Gastrocnemius medialis (tissue), 4 donors: ENCODE measurements at regions not wholly inside any gene's neighbourhood (a gene's known extent, or its start where the extent isn't known, plus 50 kb on each side); places are given as distances from the start of the nearest gene placed in this dataset.

Source experiments
- POLR2A ChIP-seq, 2 donors: fragments of 450-650 bp; IDR thresholded peaks; one replicate each; pipeline ENCODE4 v1.6.1; 2017; ENCODE audit warnings: antibody characterized with exemption in 2 of 2, mild to moderate bottlenecking in 2 of 2, moderate library complexity in 2 of 2
- TF ChIP-seq, protein P1 (sequence below), 5 experiments: fragments of 450-650 bp in 3 of 5; fragments of 200-600 bp in 2 of 5; sonication (generic) in 2 of 5; IDR thresholded peaks in 4 of 5; conservative IDR thresholded peaks in 1 of 5; 1 replicate in 4 of 5; 2 replicates in 1 of 5; pipeline ENCODE4 v1.5.1; 2016 to 2019; ENCODE audit warnings: antibody characterized with exemption in 5 of 5, mild to moderate bottlenecking in 3 of 5, moderate library complexity in 3 of 5

- TF ChIP-seq, protein P1, sequence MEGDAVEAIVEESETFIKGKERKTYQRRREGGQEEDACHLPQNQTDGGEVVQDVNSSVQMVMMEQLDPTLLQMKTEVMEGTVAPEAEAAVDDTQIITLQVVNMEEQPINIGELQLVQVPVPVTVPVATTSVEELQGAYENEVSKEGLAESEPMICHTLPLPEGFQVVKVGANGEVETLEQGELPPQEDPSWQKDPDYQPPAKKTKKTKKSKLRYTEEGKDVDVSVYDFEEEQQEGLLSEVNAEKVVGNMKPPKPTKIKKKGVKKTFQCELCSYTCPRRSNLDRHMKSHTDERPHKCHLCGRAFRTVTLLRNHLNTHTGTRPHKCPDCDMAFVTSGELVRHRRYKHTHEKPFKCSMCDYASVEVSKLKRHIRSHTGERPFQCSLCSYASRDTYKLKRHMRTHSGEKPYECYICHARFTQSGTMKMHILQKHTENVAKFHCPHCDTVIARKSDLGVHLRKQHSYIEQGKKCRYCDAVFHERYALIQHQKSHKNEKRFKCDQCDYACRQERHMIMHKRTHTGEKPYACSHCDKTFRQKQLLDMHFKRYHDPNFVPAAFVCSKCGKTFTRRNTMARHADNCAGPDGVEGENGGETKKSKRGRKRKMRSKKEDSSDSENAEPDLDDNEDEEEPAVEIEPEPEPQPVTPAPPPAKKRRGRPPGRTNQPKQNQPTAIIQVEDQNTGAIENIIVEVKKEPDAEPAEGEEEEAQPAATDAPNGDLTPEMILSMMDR (IDR thresholded peaks at IDR 0.05 in 4 of 5, conservative IDR thresholded peaks at IDR 0.05 in 1 of 5), result no peak
- no peak for TF ChIP-seq POLR2A (IDR thresholded peaks at IDR 0.05)
These were observed 1368.0 kb upstream of the ZEB2 start for GRCh38 chr2:145887915-145888314.
